ENCODE measurements at regions not wholly inside any gene's neighbourhood (a gene's known extent, or its start where the extent isn't known, plus 50 kb on each side); places are given as distances from the start of the nearest gene placed in this dataset.

- no peak for TF ChIP-seq CTCF (IDR thresholded peaks at IDR 0.05; ENCODE audit: low read depth, low read length)
- TF ChIP-seq MYC (IDR thresholded peaks at IDR 0.05; ENCODE audit: low read depth, low read length), result no peak
- TF ChIP-seq POLR2A (IDR thresholded peaks at IDR 0.05; ENCODE audit: extremely low read depth, insufficient read length), result no peak
- TF ChIP-seq MAX (IDR thresholded peaks at IDR 0.05; ENCODE audit: low read depth, low read length), result no peak
Measured at GRCh38 chr1:201730611-201731010, 98.3 kb upstream of the IPO9 start.

Data from NB4 (cell line).